Large intestine (tissue), 3 donors: ENCODE measurements at regions not wholly inside any gene's neighbourhood (a gene's known extent, or its start where the extent isn't known, plus 50 kb on each side); places are given as distances from the start of the nearest gene placed in this dataset.

Experiments
- DNase-seq, 2 donors: peaks; one replicate each; pipeline versions ENCODE4 v3.0.0 to v3.0.0-alpha.2; 2013
- H3K27ac ChIP-seq: one replicate; pipeline ENCODE4 v1.5.1; 2013; ENCODE audit warnings: low read length
- H3K27me3 ChIP-seq: 2 replicates; pipeline ENCODE4 v1.6.1; 2013; ENCODE audit warnings: low read length; ENCODE audit not compliant: control insufficient read depth, insufficient read depth
- H3K36me3 ChIP-seq: 2 replicates; pipeline ENCODE4 v1.6.1; 2013; ENCODE audit warnings: low read length; ENCODE audit not compliant: control insufficient read depth, insufficient read depth
- H3K4me1 ChIP-seq: one replicate; pipeline ENCODE4 v1.6.1; 2013; ENCODE audit warnings: low read length; ENCODE audit not compliant: control insufficient read depth, insufficient read depth
- H3K4me3 ChIP-seq: one replicate; pipeline ENCODE4 v1.5.1; 2013; ENCODE audit warnings: low read length
- H3K9me3 ChIP-seq: one replicate; pipeline ENCODE4 v1.6.1; 2013; ENCODE audit warnings: mild to moderate bottlenecking, low read depth, low read length, moderate library complexity; ENCODE audit not compliant: control insufficient read depth
- WGBS: methylation state at CpG from one replicate; pipeline ENCODE4 v1.1.5; 2013; ENCODE audit warnings: low lambda C conversion rate; ENCODE audit not compliant: insufficient coverage; 5-methylcytosine and 5-hydroxymethylcytosine counted together

GRCh38 chr6:169848946-169849345 lies 97.5 kb downstream of the ERMARD start:
- H3K4me3 ChIP-seq, result no peak overlapping the region
- H3K9me3 ChIP-seq, result no peaks in the 10 kb centered on the region
- H3K27me3 ChIP-seq, result no peaks in the 10 kb centered on the region
- WGBS, result 67% methylated on average over 1 of the region's 13 CpGs
- no peaks in the 10 kb centered on the region for H3K36me3 ChIP-seq
- H3K4me1 ChIP-seq, result no peaks in the 10 kb centered on the region
- H3K27ac ChIP-seq, result no peak overlapping the region
- DNase-seq, result no peak

GRCh38 chr6:169847901-169848311 lies 96.5 kb downstream of the ERMARD start:
- no peak for DNase-seq
- Histone ChIP-seq H3K36me3 (no peaks in the 10 kb centered on the region), H3K27ac (no peak overlapping the region), H3K27me3 (peaks cover 2% of the 10 kb centered on the region), H3K4me3 (no peak overlapping the region), H3K9me3 (no peaks in the 10 kb centered on the region), H3K4me1 (no peaks in the 10 kb centered on the region)
- WGBS, result no CpG with 5 or more reads among the region's 8 CpGs

- peaks cover 4% of the 10 kb centered on the region for H3K27me3 ChIP-seq
- no peaks in the 10 kb centered on the region for H3K4me1 ChIP-seq
- no CpG with 5 or more reads among the region's 12 CpGs for WGBS
- no peak overlapping the region for H3K27ac ChIP-seq
- H3K4me3 ChIP-seq, result no peak overlapping the region
- no peaks in the 10 kb centered on the region for H3K36me3 ChIP-seq
- no peak for DNase-seq
- no peaks in the 10 kb centered on the region for H3K9me3 ChIP-seq
Measured at GRCh38 chr6:169847141-169847674, 95.8 kb downstream of the ERMARD start.

DNA sequence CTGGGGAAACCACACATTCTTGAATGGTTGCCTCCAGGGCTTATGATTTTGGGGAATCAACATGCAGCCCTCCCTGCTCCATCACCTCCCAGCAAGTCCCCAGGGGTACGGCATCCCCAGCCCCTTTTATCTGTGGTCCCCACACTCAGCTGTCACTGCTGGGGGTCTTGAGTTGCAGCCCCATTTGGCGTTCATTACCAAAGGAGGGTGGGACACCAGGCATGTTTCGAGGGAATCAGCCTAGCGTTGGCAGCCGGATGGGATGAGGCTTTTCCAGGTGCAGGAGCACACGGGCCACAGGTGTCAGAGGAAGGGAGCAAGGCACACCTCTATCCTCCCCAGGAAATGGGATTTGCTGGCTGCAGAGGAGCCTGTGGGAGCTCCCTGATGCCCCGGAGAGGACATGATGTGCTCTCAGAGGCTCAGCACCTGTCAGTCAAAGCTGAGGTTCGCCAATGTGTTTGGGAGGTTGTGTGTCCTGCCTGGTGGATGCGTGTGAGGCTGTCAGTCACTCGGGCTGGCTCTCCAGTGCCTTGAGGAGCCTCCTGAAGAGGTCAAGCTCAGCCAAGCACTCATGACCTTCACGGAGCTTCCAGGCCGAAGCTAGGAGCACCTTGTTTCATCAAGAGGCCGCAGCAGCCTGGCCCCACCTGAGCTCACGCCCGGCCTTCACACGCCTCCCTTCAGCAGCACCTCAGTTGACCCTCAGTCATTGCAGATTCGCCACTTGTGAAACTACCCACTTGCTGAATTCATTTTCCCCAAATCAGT lies 95.0 kb downstream of the ERMARD start:
- DNase-seq, result no peak
- no peak overlapping the region for H3K4me3 ChIP-seq
- no peaks in the 10 kb centered on the region for H3K4me1 ChIP-seq
- WGBS, result no CpG with 5 or more reads among the region's 17 CpGs
- H3K27ac ChIP-seq, result no peak overlapping the region
- peaks cover 4% of the 10 kb centered on the region for H3K27me3 ChIP-seq
- H3K9me3 ChIP-seq, result no peaks in the 10 kb centered on the region
- no peaks in the 10 kb centered on the region for H3K36me3 ChIP-seq

GRCh38 chr6:169845426-169846285 lies 94.2 kb downstream of the ERMARD start:
- no peak for DNase-seq
- Histone ChIP-seq H3K36me3 (no peaks in the 10 kb centered on the region), H3K27ac (no peak overlapping the region), H3K4me3 (no peak overlapping the region), H3K9me3 (no peaks in the 10 kb centered on the region), H3K4me1 (no peaks in the 10 kb centered on the region), H3K27me3 (peaks cover 4% of the 10 kb centered on the region)
- WGBS, result no CpG with 5 or more reads among the region's 24 CpGs

DNA sequence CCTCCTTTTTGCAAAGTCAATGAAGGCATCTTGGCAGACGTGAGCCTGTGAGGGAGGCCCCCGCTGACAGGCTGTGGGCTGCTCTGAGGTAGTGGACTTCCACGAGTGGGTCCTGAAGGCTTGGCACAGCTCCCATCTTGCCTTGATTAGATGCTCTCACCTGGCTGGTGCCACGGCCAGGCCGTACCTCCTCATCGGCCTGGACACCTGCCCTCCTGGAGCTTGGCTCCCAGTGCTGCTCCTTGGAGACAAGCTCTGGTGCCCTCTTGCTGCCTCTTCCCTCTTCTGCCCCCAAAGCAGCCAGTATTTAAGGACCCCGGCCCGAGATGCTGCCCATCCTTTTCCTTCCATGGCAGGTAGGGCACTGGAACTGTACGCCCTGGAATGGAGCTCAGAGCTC lies 93.5 kb downstream of the ERMARD start:
- Histone ChIP-seq H3K9me3 (peaks cover 4% of the 10 kb centered on the region), H3K27me3 (peaks cover 4% of the 10 kb centered on the region), H3K36me3 (no peaks in the 10 kb centered on the region), H3K4me3 (no peak overlapping the region), H3K4me1 (no peaks in the 10 kb centered on the region), H3K27ac (no peak overlapping the region)
- DNase-seq, result no peak
- WGBS, result no CpG with 5 or more reads among the region's 9 CpGs

GRCh38 chr6:169843991-169844390 lies 92.6 kb downstream of the ERMARD start:
- H3K9me3 ChIP-seq, result peaks cover 5% of the 10 kb centered on the region
- DNase-seq, result no peak

GRCh38 chr6:169843110-169843509 lies 91.7 kb downstream of the ERMARD start:
- no peaks in the 10 kb centered on the region for H3K4me1 ChIP-seq
- WGBS, result no CpG with 5 or more reads among the region's 5 CpGs
- no peak overlapping the region for H3K4me3 ChIP-seq
- H3K27ac ChIP-seq, result no peak overlapping the region
- peaks cover 5% of the 10 kb centered on the region for H3K9me3 ChIP-seq
- no peaks in the 10 kb centered on the region for H3K36me3 ChIP-seq
- H3K27me3 ChIP-seq, result peaks cover 4% of the 10 kb centered on the region
- DNase-seq, result no peak

More at GRCh38 chr6:169843991-169844390, 92.6 kb downstream of the ERMARD start:
- no CpG with 5 or more reads among the region's 6 CpGs for WGBS
- Histone ChIP-seq H3K4me3 (no peak overlapping the region), H3K27me3 (peaks cover 4% of the 10 kb centered on the region), H3K36me3 (no peaks in the 10 kb centered on the region), H3K27ac (no peak overlapping the region), H3K4me1 (no peaks in the 10 kb centered on the region)

DNA sequence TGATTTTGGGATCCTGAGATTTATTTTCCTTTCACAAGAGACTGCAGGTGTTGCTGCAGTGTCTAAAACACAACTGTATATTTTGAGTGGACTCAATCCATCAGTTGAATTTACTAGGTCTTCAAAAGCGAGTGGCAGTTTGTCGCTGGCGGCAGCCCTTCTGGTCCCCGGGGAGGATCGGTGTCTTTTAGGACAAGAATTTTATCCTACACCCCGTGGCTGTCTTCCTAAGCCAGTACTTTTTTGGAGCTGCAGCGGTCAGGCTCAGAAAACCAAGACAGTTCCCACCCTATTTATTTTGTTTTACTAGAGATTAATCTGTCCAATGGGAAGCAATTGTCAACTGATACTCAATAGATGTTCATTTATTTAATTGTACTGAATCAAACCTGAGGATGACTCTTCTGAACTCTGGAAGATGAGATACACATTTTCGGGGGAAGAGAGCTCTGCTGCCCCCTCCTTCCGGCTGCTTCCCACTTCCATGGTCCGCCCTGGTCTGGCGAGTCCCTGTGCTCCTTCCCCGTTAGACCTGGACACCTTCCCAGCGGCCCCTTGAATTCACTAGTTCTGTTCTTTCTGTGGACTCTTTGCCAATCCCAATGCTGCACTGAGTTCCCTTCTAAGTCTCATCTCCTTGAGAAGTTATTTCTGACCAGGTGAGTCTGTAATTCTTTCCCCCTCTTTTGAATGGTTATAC lies 90.6 kb downstream of the ERMARD start:
- WGBS, result no CpG with 5 or more reads among the region's 13 CpGs
- Histone ChIP-seq H3K27ac (no peak overlapping the region), H3K4me3 (no peak overlapping the region), H3K9me3 (peaks cover 5% of the 10 kb centered on the region), H3K27me3 (peaks cover 4% of the 10 kb centered on the region), H3K36me3 (no peaks in the 10 kb centered on the region), H3K4me1 (no peaks in the 10 kb centered on the region)
- DNase-seq, result no peak

- no peaks in the 10 kb centered on the region for H3K36me3 ChIP-seq
- H3K4me3 ChIP-seq, result no peak overlapping the region
- no peak overlapping the region for H3K27ac ChIP-seq
- WGBS, result no CpG with 5 or more reads among the region's 6 CpGs
- H3K27me3 ChIP-seq, result peaks cover 4% of the 10 kb centered on the region
- peaks cover 5% of the 10 kb centered on the region for H3K9me3 ChIP-seq
- no peak for DNase-seq
- H3K4me1 ChIP-seq, result no peaks in the 10 kb centered on the region
Measured at GRCh38 chr6:169841251-169841650, 89.8 kb downstream of the ERMARD start.
